ENCODE measurements at regions not wholly inside any gene's neighbourhood (a gene's known extent, or its start where the extent isn't known, plus 50 kb on each side); places are given as distances from the start of the nearest gene placed in this dataset.

DNA sequence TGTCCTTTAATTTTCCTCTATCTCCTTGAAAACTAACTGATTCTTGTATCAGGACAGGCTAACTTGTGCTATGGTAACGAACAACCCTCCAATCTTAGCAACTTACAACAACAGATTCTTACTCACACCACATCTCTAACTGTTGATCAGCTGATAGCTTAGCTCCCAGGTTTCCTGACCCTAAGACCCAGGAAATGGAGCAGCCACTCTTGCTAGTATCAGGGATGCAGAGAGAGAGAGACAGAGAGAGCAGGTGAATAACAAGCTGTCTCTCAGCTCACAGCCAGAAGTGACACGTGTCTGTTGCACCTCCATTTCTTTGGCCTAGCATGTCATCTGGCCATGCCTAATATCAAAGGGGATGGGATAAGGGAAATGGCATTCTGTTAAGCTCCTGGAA is 1289.0 kb upstream of the AUTS2 start (continued):
- TF ChIP-seq, protein P1, sequence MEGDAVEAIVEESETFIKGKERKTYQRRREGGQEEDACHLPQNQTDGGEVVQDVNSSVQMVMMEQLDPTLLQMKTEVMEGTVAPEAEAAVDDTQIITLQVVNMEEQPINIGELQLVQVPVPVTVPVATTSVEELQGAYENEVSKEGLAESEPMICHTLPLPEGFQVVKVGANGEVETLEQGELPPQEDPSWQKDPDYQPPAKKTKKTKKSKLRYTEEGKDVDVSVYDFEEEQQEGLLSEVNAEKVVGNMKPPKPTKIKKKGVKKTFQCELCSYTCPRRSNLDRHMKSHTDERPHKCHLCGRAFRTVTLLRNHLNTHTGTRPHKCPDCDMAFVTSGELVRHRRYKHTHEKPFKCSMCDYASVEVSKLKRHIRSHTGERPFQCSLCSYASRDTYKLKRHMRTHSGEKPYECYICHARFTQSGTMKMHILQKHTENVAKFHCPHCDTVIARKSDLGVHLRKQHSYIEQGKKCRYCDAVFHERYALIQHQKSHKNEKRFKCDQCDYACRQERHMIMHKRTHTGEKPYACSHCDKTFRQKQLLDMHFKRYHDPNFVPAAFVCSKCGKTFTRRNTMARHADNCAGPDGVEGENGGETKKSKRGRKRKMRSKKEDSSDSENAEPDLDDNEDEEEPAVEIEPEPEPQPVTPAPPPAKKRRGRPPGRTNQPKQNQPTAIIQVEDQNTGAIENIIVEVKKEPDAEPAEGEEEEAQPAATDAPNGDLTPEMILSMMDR (conservative IDR thresholded peaks at IDR 0.05; ENCODE audit: low read depth in 2 of 2) = no peak
- no peak for TF ChIP-seq EZH2phosphoT487 (IDR thresholded peaks at IDR 0.05; ENCODE audit: unreplicated experiment)
- no peak for TF ChIP-seq NANOG (IDR thresholded peaks at IDR 0.05; ENCODE audit: borderline replicate concordance)
- no peak for TF ChIP-seq POLR2AphosphoS5 (IDR thresholded peaks at IDR 0.05; ENCODE audit: low read depth)
- TF ChIP-seq EZH2 (IDR thresholded peaks at IDR 0.05; ENCODE audit: low read depth, unreplicated experiment) = no peak
- TF ChIP-seq STAT1 (IDR thresholded peaks at IDR 0.05; ENCODE audit: unreplicated experiment) = no peak
- no peak for TF ChIP-seq ZNF331 (CRISPR knock-in tag; IDR thresholded peaks at IDR 0.05; ENCODE audit: low read depth)
- TF ChIP-seq, protein P2, sequence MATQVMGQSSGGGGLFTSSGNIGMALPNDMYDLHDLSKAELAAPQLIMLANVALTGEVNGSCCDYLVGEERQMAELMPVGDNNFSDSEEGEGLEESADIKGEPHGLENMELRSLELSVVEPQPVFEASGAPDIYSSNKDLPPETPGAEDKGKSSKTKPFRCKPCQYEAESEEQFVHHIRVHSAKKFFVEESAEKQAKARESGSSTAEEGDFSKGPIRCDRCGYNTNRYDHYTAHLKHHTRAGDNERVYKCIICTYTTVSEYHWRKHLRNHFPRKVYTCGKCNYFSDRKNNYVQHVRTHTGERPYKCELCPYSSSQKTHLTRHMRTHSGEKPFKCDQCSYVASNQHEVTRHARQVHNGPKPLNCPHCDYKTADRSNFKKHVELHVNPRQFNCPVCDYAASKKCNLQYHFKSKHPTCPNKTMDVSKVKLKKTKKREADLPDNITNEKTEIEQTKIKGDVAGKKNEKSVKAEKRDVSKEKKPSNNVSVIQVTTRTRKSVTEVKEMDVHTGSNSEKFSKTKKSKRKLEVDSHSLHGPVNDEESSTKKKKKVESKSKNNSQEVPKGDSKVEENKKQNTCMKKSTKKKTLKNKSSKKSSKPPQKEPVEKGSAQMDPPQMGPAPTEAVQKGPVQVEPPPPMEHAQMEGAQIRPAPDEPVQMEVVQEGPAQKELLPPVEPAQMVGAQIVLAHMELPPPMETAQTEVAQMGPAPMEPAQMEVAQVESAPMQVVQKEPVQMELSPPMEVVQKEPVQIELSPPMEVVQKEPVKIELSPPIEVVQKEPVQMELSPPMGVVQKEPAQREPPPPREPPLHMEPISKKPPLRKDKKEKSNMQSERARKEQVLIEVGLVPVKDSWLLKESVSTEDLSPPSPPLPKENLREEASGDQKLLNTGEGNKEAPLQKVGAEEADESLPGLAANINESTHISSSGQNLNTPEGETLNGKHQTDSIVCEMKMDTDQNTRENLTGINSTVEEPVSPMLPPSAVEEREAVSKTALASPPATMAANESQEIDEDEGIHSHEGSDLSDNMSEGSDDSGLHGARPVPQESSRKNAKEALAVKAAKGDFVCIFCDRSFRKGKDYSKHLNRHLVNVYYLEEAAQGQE (IDR thresholded peaks at IDR 0.05; ENCODE audit: unreplicated experiment) = no peak

DNA sequence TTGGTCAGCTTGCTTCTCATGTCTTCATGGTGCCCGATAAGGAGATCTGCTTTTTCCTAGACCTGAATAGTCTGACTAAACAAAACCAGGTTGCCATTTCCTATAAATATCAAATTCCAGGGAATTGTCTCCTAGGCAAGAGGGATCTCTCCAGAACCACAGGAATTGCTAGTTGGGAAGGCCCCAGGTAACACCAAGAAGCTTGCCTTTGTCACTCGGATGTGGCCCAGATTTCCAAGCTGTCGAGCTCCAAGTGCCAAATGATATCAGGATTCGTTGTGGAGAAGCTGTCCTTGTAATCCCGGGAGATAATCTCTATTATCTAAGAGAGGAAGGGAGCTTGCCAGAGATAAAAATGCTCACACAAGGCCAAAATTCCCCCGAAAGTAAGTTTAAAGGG is 1288.5 kb upstream of the AUTS2 start:
- H3K4me1 Mint-ChIP-seq = no peaks in the 10 kb centered on the region
- H3K79me2 ChIP-seq (replicated peaks; ENCODE audit: insufficient read depth) = no peaks in the 10 kb centered on the region
- no peak for ATAC-seq
- H3K4me3 ChIP-seq = no peak overlapping the region
- no peaks in the 10 kb centered on the region for H3K9me2 ChIP-seq (ENCODE audit: insufficient read depth)
- H4K20me1 ChIP-seq (replicated peaks; ENCODE audit: insufficient read depth) = no peaks in the 10 kb centered on the region
- no peaks in the 10 kb centered on the region for H3F3A ChIP-seq (replicated peaks; ENCODE audit: low read depth)
- H2AFZ ChIP-seq = no peak overlapping the region
- H3K27me3 ChIP-seq (ENCODE audit: insufficient read depth) = no peaks in the 10 kb centered on the region
- H3K27ac Mint-ChIP-seq = no peak overlapping the region
- H3K27me3 Mint-ChIP-seq (ENCODE audit: insufficient read depth, low read depth, poor library complexity) = peaks cover 3% of the 10 kb centered on the region
- no peak overlapping the region for H3K27ac ChIP-seq (ENCODE audit: low read depth)
- peaks cover 45% of the 10 kb centered on the region for H3K36me3 Mint-ChIP-seq (ENCODE audit: low read depth)
- no peaks in the 10 kb centered on the region for H3K4me1 ChIP-seq (ENCODE audit: insufficient read depth)
- no peak overlapping the region for H3K4me3 Mint-ChIP-seq
- H3K9me3 Mint-ChIP-seq = peaks cover 94% of the 10 kb centered on the region
- H3K4me2 ChIP-seq = no peak overlapping the region
- no peak for DNase-seq (ENCODE audit: low spot score)
- H3K36me3 ChIP-seq (ENCODE audit: insufficient read depth) = no peaks in the 10 kb centered on the region
- TF ChIP-seq ZNF114 (CRISPR knock-in tag; IDR thresholded peaks at IDR 0.05) (no peak), STAT1 (IDR thresholded peaks at IDR 0.05; ENCODE audit: unreplicated experiment) (no peak), EZH2 (IDR thresholded peaks at IDR 0.05; ENCODE audit: low read depth, unreplicated experiment) (no peak), EZH2phosphoT487 (IDR thresholded peaks at IDR 0.05; ENCODE audit: unreplicated experiment) (no peak)
- TF ChIP-seq, protein P3, sequence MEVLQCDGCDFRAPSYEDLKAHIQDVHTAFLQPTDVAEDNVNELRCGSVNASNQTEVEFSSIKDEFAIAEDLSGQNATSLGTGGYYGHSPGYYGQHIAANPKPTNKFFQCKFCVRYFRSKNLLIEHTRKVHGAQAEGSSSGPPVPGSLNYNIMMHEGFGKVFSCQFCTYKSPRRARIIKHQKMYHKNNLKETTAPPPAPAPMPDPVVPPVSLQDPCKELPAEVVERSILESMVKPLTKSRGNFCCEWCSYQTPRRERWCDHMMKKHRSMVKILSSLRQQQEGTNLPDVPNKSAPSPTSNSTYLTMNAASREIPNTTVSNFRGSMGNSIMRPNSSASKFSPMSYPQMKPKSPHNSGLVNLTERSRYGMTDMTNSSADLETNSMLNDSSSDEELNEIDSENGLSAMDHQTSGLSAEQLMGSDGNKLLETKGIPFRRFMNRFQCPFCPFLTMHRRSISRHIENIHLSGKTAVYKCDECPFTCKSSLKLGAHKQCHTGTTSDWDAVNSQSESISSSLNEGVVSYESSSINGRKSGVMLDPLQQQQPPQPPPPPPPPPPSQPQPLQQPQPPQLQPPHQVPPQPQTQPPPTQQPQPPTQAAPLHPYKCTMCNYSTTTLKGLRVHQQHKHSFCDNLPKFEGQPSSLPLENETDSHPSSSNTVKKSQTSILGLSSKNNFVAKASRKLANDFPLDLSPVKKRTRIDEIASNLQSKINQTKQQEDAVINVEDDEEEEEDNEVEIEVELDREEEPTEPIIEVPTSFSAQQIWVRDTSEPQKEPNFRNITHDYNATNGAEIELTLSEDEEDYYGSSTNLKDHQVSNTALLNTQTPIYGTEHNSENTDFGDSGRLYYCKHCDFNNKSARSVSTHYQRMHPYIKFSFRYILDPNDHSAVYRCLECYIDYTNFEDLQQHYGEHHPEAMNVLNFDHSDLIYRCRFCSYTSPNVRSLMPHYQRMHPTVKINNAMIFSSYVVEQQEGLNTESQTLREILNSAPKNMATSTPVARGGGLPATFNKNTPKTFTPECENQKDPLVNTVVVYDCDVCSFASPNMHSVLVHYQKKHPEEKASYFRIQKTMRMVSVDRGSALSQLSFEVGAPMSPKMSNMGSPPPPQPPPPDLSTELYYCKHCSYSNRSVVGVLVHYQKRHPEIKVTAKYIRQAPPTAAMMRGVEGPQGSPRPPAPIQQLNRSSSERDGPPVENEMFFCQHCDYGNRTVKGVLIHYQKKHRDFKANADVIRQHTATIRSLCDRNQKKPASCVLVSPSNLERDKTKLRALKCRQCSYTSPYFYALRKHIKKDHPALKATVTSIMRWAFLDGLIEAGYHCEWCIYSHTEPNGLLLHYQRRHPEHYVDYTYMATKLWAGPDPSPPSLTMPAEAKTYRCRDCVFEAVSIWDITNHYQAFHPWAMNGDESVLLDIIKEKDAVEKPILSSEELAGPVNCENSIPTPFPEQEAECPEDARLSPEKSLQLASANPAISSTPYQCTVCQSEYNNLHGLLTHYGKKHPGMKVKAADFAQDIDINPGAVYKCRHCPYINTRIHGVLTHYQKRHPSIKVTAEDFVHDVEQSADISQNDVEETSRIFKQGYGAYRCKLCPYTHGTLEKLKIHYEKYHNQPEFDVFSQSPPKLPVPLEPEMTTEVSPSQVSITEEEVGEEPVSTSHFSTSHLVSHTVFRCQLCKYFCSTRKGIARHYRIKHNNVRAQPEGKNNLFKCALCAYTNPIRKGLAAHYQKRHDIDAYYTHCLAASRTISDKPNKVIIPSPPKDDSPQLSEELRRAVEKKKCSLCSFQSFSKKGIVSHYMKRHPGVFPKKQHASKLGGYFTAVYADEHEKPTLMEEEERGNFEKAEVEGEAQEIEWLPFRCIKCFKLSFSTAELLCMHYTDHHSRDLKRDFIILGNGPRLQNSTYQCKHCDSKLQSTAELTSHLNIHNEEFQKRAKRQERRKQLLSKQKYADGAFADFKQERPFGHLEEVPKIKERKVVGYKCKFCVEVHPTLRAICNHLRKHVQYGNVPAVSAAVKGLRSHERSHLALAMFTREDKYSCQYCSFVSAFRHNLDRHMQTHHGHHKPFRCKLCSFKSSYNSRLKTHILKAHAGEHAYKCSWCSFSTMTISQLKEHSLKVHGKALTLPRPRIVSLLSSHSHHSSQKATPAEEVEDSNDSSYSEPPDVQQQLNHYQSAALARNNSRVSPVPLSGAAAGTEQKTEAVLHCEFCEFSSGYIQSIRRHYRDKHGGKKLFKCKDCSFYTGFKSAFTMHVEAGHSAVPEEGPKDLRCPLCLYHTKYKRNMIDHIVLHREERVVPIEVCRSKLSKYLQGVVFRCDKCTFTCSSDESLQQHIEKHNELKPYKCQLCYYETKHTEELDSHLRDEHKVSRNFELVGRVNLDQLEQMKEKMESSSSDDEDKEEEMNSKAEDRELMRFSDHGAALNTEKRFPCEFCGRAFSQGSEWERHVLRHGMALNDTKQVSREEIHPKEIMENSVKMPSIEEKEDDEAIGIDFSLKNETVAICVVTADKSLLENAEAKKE (CRISPR knock-in tag; IDR thresholded peaks at IDR 0.05) = no peak
- TF ChIP-seq, protein P2 (IDR thresholded peaks at IDR 0.05; ENCODE audit: unreplicated experiment) = no peak
